ENCODE measurements at regions not wholly inside any gene's neighbourhood (a gene's known extent, or its start where the extent isn't known, plus 50 kb on each side); places are given as distances from the start of the nearest gene placed in this dataset.

DNA sequence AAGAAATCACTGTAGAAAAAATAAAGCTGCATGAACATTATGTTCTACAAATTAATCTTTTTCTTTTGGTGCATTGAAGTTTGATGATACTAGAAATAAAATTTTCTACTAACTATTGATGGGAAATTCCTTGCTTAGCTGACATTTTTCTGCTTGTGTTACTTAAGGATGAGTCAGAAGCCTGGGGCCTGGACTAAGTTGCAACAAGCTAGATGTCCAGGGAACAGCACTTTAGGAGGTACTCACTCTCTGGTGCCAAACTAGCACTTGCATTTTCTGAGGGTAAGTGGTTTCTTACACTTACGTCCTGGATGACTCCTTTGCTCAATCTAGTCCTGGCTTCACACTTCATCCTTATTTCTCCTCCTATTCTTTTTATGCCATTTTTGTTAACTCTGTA is 945.1 kb downstream of the IGSF11 start:
- TF ChIP-seq, protein P1, sequence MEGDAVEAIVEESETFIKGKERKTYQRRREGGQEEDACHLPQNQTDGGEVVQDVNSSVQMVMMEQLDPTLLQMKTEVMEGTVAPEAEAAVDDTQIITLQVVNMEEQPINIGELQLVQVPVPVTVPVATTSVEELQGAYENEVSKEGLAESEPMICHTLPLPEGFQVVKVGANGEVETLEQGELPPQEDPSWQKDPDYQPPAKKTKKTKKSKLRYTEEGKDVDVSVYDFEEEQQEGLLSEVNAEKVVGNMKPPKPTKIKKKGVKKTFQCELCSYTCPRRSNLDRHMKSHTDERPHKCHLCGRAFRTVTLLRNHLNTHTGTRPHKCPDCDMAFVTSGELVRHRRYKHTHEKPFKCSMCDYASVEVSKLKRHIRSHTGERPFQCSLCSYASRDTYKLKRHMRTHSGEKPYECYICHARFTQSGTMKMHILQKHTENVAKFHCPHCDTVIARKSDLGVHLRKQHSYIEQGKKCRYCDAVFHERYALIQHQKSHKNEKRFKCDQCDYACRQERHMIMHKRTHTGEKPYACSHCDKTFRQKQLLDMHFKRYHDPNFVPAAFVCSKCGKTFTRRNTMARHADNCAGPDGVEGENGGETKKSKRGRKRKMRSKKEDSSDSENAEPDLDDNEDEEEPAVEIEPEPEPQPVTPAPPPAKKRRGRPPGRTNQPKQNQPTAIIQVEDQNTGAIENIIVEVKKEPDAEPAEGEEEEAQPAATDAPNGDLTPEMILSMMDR (IDR thresholded peaks at IDR 0.05; ENCODE audit: low read depth, low read length) = no peak
- Histone ChIP-seq H3K27ac (ENCODE audit: low read depth, low read length) (no peak overlapping the region), H3K27me3 (ENCODE audit: control insufficient read depth, insufficient read depth, low read length) (no peaks in the 10 kb centered on the region), H3K4me3 (ENCODE audit: low read depth, low read length) (no peak overlapping the region), H3K9me3 (ENCODE audit: control insufficient read depth, insufficient read depth, low read length) (peaks cover 8% of the 10 kb centered on the region; the same call in 1 of the 2 replicates)
- CTCF ChIA-PET = no interaction called here
- peak; percentile 26 for DNase-seq (ENCODE audit: low read depth, low spot score)
- POLR2A ChIA-PET = no interaction called here

DNA sequence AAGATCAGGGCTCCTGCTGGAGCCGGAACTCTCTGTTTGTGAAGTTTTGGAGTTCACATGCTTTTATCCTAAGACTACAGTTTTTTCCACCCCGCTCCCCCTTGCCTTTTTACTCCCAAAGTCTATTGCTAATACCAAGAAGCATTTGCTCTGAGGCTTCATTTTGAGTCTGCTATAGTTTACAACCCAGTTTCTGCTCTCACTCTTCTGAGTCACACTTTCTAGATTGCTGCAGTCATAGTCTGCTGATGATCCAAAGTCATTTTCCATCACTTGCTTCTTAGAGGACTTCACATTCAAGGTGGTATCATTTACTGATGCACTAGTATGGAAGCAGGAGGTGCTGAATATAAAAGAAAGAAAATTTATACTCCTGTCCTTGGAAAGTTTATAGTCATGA is 937.4 kb downstream of the IGSF11 start:
- no peak for DNase-seq (ENCODE audit: low read depth, low spot score)
- Histone ChIP-seq H3K4me3 (ENCODE audit: low read depth, low read length) (no peak overlapping the region), H3K27ac (ENCODE audit: low read depth, low read length) (no peak overlapping the region), H3K27me3 (ENCODE audit: control insufficient read depth, insufficient read depth, low read length) (no peaks in the 10 kb centered on the region), H3K9me3 (ENCODE audit: control insufficient read depth, insufficient read depth, low read length) (peaks cover 8% of the 10 kb centered on the region; the same call in 1 of the 2 replicates)
- CTCF ChIA-PET = no interaction called here
- TF ChIP-seq, protein P1 (IDR thresholded peaks at IDR 0.05; ENCODE audit: low read depth, low read length) = no peak
- POLR2A ChIA-PET = no interaction called here

DNA sequence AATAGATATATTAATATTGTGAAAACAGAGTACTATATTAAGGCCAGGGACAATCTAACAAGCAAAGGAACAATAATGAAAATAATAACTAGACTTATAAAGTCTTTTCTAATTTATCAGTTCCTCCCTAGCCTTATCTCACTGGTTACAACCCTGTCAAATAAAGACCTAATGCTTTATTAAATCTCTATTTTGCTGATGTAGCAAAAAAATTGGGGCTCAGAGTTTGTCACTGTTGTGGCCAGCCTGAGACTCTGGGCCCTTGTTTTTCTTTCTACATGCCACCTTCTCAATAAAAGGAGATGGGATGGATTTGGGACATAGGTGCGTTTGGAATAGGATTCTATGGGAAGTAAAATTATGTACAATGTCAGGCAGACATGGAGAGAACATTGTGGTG is 937.0 kb downstream of the IGSF11 start:
- TF ChIP-seq, protein P1 (IDR thresholded peaks at IDR 0.05; ENCODE audit: low read depth, low read length) = no peak

DNA sequence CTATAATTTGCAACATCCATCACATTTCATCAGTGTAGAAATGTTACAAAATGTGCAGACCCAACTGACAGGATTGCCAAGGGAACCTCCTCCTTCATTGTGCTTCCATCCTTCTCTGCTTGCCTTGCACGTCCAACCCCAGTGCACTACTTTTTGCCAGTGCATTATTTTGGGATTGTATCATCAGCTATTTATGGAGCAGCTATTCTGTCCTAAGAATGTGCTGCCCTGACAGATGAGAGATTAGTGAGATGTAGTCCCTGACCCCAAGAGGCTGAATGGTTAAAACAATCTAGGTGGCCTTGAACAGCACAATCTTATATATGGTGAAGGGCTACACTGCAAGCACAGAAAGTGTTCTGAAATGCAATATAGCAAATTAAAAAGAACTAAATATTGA is 935.8 kb downstream of the IGSF11 start:
- H3K4me3 ChIP-seq (ENCODE audit: low read depth, low read length) = no peak overlapping the region
- no peak overlapping the region for H3K27ac ChIP-seq (ENCODE audit: low read depth, low read length)
- ChIA-PET CTCF (no interaction called here), POLR2A (no interaction called here)
- no peak for DNase-seq (ENCODE audit: low read depth, low spot score)
- no peaks in the 10 kb centered on the region for H3K9me3 ChIP-seq (ENCODE audit: control insufficient read depth, insufficient read depth, low read length)
- no peaks in the 10 kb centered on the region for H3K27me3 ChIP-seq (ENCODE audit: control insufficient read depth, insufficient read depth, low read length)
- TF ChIP-seq, protein P1 (IDR thresholded peaks at IDR 0.05; ENCODE audit: low read depth, low read length) = no peak

More for the DNA sequence above, 937.0 kb downstream of the IGSF11 start:
- Histone ChIP-seq H3K4me3 (ENCODE audit: low read depth, low read length) (no peak overlapping the region), H3K9me3 (ENCODE audit: control insufficient read depth, insufficient read depth, low read length) (peaks cover 8% of the 10 kb centered on the region; the same call in 1 of the 2 replicates), H3K27me3 (ENCODE audit: control insufficient read depth, insufficient read depth, low read length) (no peaks in the 10 kb centered on the region), H3K27ac (ENCODE audit: low read depth, low read length) (no peak overlapping the region)
- no peak for DNase-seq (ENCODE audit: low read depth, low spot score)
- ChIA-PET CTCF (no interaction called here), POLR2A (no interaction called here)

DNA sequence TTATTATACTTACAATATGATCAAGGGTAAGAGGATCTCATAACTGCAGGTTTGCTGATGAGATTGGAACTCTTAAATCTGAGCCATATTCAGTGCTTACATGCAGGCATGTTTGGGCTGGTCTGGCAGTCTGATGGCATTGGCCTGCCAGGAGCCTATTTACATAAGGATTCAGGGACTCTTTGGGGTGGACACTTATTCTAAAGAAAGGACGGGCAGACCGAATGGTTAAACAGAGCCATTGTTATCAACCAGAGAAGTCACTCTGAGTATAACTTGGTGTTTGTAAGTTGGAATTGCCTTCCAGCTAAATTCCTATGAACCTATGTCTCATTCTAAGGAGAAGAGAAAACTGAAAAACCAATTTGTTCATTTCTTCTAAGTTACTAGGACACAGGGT is 932.8 kb downstream of the IGSF11 start:
- Histone ChIP-seq H3K4me3 (ENCODE audit: low read depth, low read length) (no peak overlapping the region), H3K9me3 (ENCODE audit: control insufficient read depth, insufficient read depth, low read length) (no peaks in the 10 kb centered on the region), H3K27ac (ENCODE audit: low read depth, low read length) (no peak overlapping the region), H3K27me3 (ENCODE audit: control insufficient read depth, insufficient read depth, low read length) (no peaks in the 10 kb centered on the region)
- TF ChIP-seq, protein P1 (IDR thresholded peaks at IDR 0.05; ENCODE audit: low read depth, low read length) = no peak
- ChIA-PET CTCF (no interaction called here), POLR2A (no interaction called here)
- DNase-seq (ENCODE audit: low read depth, low spot score) = no peak
